Panc1 (cell line): ENCODE measurements at regions not wholly inside any gene's neighbourhood (a gene's known extent, or its start where the extent isn't known, plus 50 kb on each side); places are given as distances from the start of the nearest gene placed in this dataset.

Experiments used
- ATAC-seq: fragments of 200-7000 bp; cut with Tn5 transposase; 2 replicates; pipeline ENCODE4 v1.9.1; 2020; ENCODE audit warnings: mild to moderate bottlenecking, moderate library complexity
- BruUV-seq: library from RNA; stranded (reverse); fragments of 400-500 nt; replicated peaks from 2 replicates; lab custom pipeline; 2021; lab: Mats Ljungman, UMichigan
- CTCF ChIA-PET: fragments of 300-600 bp; sonication (Branson Sonifier 250); formaldehyde crosslinking; loops from one replicate; lab custom pipeline; 2022; ENCODE audit warnings: antibody characterized with exemption; lab: Charles Lee
- POLR2A ChIA-PET: fragments of 300-600 bp; sonication (Branson Sonifier 250); formaldehyde crosslinking; loops from one replicate; lab custom pipeline; 2022; ENCODE audit warnings: antibody characterized with exemption; lab: Charles Lee
- DNase-seq: peaks from one replicate; pipeline ENCODE4 v3.0.0-alpha.2; 2010; ENCODE audit warnings: low read depth, low spot score
- H3K27ac ChIP-seq: 2 replicates; pipeline ENCODE4 v1.5.1; 2011; ENCODE audit warnings: mild to moderate bottlenecking, low read length, inconsistent platforms
- H3K27me3 ChIP-seq: fragments of 200-500 bp; sonication (Bioruptor generic); 2 replicates; pipeline ENCODE4 v1.6.0; 2014; ENCODE audit warnings: low read length, inconsistent platforms; ENCODE audit not compliant: control insufficient read depth, insufficient read depth
- H3K36me3 ChIP-seq: fragments of 200-500 bp; sonication (Bioruptor generic); 2 replicates; pipeline ENCODE4 v1.5.1; 2014; ENCODE audit warnings: inconsistent platforms, mild to moderate bottlenecking, low read length, moderate library complexity; ENCODE audit not compliant: control insufficient read depth, insufficient read depth
- H3K4me1 ChIP-seq: 2 replicates; pipeline ENCODE4 v1.5.1; 2011; ENCODE audit warnings: inconsistent platforms, mild to moderate bottlenecking, low read length, moderate library complexity; ENCODE audit not compliant: control insufficient read depth, insufficient read depth
- H3K4me3 ChIP-seq, 2 experiments: 2 replicates each; pipeline ENCODE4 v1.5.1; 2011 to 2012; ENCODE audit warnings: low read depth in 2 of 2, low read length in 2 of 2, mild to moderate bottlenecking in 2 of 2, inconsistent platforms in 1 of 2, moderate library complexity in 1 of 2
- H3K9me3 ChIP-seq: fragments of 200-500 bp; sonication (Bioruptor generic); 2 replicates; pipeline ENCODE4 v1.5.1; 2014; ENCODE audit warnings: low read depth, mild to moderate bottlenecking, inconsistent platforms, low read length, moderate library complexity; ENCODE audit not compliant: control insufficient read depth, insufficient read depth
- POLR2AphosphoS5 ChIP-seq: IDR thresholded peaks from 2 replicates; pipeline ENCODE4 v1.6.1; 2012; ENCODE audit warnings: mild to moderate bottlenecking, low read depth, low read length, moderate library complexity
- SIN3A ChIP-seq: IDR thresholded peaks from 2 replicates; pipeline ENCODE4 v1.6.1; 2012; ENCODE audit warnings: low read depth, mild to moderate bottlenecking, low read length, moderate library complexity, borderline replicate concordance; ENCODE audit not compliant: insufficient read depth
- TCF7L2 ChIP-seq: IDR thresholded peaks from 2 replicates; pipeline ENCODE4 v1.6.1; 2011; ENCODE audit warnings: mild to moderate bottlenecking, low read depth, low read length, inconsistent platforms
- in situ Hi-C: cut with HindIII; loops from 2 replicates; pipeline ENCODE4 v1.10.0; 2016; ENCODE audit warnings: low sequenced_read_pairs, low pct_unique_long_range_greater_than_20kb
- intact Hi-C: fragments of 100-400 bp; cut with micrococcal nuclease; formaldehyde crosslinking; loops from one replicate; pipeline ENCODE4 v1.10.0; 2022; ENCODE audit not compliant: unreplicated experiment
- TF ChIP-seq, protein P1 (sequence below), 2 experiments: IDR thresholded peaks; 2 replicates each; pipeline ENCODE4 v1.6.1; 2011 to 2012; ENCODE audit warnings: low read depth in 2 of 2, control low read depth in 1 of 2, low read length in 1 of 2, mild to moderate bottlenecking in 1 of 2, moderate library complexity in 1 of 2; ENCODE audit not compliant: insufficient read depth in 1 of 2
- TF ChIP-seq, protein P2 (sequence below): fragments of 450-650 bp; IDR thresholded peaks from 2 replicates; pipeline ENCODE4 v1.5.1; 2017; ENCODE audit warnings: mild to moderate bottlenecking

DNA sequence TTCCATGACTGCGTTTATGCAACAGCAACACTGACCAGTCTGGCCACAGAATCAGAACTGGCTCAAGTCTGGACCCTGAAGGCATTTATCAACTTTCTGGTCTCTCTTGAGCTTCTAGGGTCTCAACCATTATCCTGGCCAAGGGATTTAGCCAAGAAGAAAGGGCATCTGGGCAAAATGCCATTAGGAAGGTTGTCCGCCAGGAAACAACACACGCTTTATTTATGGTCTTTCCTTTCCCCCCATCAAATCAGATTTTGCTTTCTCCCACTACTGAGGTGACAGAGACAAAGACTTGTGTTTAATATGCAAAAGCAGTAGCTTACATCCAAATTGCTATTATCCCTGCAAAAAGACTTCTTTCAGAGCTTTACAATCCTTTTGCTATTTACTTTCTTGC lies 81.6 kb upstream of the PPP2R5A start:
- Histone ChIP-seq H3K9me3 (no peaks in the 10 kb centered on the region), H3K36me3 (no peaks in the 10 kb centered on the region), H3K27ac (no peak overlapping the region), H3K27me3 (no peaks in the 10 kb centered on the region), H3K4me1 (no peaks in the 10 kb centered on the region), H3K4me3 (no peak overlapping the region)
- intact Hi-C loops, result no loop called here
- ATAC-seq, result no peak
- ChIA-PET CTCF (no interaction called here), POLR2A (no interaction called here)
- in situ Hi-C loops, result no loop called here
- no TSS peak for BruUV-seq
- no peak for DNase-seq
- TF ChIP-seq, protein P1, sequence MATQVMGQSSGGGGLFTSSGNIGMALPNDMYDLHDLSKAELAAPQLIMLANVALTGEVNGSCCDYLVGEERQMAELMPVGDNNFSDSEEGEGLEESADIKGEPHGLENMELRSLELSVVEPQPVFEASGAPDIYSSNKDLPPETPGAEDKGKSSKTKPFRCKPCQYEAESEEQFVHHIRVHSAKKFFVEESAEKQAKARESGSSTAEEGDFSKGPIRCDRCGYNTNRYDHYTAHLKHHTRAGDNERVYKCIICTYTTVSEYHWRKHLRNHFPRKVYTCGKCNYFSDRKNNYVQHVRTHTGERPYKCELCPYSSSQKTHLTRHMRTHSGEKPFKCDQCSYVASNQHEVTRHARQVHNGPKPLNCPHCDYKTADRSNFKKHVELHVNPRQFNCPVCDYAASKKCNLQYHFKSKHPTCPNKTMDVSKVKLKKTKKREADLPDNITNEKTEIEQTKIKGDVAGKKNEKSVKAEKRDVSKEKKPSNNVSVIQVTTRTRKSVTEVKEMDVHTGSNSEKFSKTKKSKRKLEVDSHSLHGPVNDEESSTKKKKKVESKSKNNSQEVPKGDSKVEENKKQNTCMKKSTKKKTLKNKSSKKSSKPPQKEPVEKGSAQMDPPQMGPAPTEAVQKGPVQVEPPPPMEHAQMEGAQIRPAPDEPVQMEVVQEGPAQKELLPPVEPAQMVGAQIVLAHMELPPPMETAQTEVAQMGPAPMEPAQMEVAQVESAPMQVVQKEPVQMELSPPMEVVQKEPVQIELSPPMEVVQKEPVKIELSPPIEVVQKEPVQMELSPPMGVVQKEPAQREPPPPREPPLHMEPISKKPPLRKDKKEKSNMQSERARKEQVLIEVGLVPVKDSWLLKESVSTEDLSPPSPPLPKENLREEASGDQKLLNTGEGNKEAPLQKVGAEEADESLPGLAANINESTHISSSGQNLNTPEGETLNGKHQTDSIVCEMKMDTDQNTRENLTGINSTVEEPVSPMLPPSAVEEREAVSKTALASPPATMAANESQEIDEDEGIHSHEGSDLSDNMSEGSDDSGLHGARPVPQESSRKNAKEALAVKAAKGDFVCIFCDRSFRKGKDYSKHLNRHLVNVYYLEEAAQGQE (IDR thresholded peaks at IDR 0.05; ENCODE audit: insufficient read depth in 1 of 2, low read depth in 2 of 2, low read length in 1 of 2), result no peak
- TF ChIP-seq TCF7L2 (no peak), POLR2AphosphoS5 (no peak), SIN3A (no peak)
- TF ChIP-seq, protein P2, sequence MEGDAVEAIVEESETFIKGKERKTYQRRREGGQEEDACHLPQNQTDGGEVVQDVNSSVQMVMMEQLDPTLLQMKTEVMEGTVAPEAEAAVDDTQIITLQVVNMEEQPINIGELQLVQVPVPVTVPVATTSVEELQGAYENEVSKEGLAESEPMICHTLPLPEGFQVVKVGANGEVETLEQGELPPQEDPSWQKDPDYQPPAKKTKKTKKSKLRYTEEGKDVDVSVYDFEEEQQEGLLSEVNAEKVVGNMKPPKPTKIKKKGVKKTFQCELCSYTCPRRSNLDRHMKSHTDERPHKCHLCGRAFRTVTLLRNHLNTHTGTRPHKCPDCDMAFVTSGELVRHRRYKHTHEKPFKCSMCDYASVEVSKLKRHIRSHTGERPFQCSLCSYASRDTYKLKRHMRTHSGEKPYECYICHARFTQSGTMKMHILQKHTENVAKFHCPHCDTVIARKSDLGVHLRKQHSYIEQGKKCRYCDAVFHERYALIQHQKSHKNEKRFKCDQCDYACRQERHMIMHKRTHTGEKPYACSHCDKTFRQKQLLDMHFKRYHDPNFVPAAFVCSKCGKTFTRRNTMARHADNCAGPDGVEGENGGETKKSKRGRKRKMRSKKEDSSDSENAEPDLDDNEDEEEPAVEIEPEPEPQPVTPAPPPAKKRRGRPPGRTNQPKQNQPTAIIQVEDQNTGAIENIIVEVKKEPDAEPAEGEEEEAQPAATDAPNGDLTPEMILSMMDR, result no peak

DNA sequence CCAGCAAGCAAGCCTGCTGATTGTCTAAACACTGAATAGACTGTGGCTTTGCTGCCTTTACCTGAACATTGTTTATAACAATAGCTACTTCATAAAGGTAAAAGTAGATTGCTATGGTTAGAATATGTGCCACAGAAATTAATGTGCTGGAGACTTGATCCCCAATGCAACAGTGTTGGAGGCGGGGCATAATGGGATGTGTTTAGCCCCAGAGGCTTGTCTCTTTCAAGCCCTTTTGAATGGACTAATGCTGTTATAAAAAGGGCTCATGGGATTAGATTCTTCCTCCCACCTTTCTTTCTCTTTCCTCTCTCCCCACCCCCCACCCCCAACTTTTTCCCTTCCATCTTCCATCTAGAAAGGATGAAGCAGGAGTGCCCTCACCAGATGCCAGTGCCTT lies 80.2 kb upstream of the PPP2R5A start:
- DNase-seq (no peak), ATAC-seq (no peak)
- H3K4me1 ChIP-seq, result no peaks in the 10 kb centered on the region
- no peaks in the 10 kb centered on the region for H3K9me3 ChIP-seq
- no peaks in the 10 kb centered on the region for H3K27me3 ChIP-seq
- in situ Hi-C loops, result no loop called here
- ChIA-PET POLR2A (no interaction called here), CTCF (no interaction called here)
- TF ChIP-seq TCF7L2, result no peak
- TF ChIP-seq SIN3A, result no peak
- no peak for TF ChIP-seq POLR2AphosphoS5
- TF ChIP-seq, protein P1 (IDR thresholded peaks at IDR 0.05; ENCODE audit: insufficient read depth in 1 of 2, low read depth in 2 of 2, low read length in 1 of 2), result no peak
- TF ChIP-seq, protein P2, result no peak
- intact Hi-C loops, result no loop called here
- H3K27ac ChIP-seq, result no peak overlapping the region
- no peak overlapping the region for H3K4me3 ChIP-seq
- H3K36me3 ChIP-seq, result no peaks in the 10 kb centered on the region
- BruUV-seq, result no TSS peak
